ENCODE measurements at regions not wholly inside any gene's neighbourhood (a gene's known extent, or its start where the extent isn't known, plus 50 kb on each side); places are given as distances from the start of the nearest gene placed in this dataset.

DNA sequence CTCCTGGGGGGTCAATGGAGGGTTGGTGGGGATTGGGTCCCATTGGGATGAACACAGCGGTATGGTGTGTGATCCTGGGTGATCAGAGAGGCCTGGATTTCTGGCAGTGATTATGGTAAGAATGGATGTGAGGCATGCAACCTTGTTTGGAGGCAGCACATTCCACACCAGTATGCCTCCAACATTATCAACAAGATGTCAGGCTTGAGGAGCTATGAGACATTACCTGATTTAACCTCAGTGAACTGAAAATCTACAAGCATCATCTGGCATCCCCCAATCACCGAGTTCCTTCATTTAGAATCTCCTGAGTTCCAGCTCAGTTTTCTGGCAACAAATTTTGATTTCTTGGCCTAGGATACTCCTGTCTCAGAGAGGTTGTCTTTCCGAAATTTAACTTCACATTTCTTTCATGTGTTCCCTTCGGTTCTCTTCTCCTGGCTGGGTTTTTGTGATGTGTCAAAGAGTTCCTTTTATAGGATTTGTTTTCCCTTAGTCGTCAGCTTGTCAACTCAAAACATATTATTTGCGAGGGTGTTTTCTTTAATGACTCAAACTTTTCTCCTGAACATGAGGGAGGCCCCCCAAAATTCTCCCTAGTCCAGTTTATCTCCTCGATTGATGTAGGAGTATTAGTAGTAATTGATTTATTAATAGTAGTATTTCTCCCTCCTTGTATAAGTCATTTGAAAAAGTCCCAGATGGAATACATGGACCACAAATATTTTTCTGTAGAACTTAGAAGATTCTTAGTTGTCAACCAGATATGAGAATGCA, 56.0 kb upstream of the FLT1 start:
- no peak for ATAC-seq (ENCODE audit: poor library complexity)
- intact Hi-C loops (cut with DNase I) = no loop called here
- DNase-seq = no peak

DNA sequence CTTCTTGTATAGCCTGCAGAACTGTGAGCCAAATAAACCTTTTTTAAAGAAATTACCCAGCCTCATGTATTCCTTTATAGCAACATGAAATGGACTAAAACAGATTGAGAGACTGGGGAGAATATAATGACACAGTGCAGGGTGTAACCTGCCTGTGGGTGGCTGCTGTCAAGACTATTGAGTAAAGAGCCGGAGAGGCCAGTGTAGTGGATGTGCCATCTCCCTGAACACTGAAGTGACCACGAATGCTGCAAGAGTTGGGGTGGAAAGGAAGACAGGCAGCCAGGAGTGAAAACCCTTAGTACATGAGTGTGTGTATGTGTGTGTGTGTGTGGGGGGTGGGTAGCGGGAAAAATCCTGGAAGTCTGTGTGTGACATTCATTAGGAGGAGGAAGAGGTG, 55.2 kb upstream of the FLT1 start:
- intact Hi-C loops (cut with DNase I) = no loop called here
- no peak for DNase-seq
- no peak for ATAC-seq (ENCODE audit: poor library complexity)

DNA sequence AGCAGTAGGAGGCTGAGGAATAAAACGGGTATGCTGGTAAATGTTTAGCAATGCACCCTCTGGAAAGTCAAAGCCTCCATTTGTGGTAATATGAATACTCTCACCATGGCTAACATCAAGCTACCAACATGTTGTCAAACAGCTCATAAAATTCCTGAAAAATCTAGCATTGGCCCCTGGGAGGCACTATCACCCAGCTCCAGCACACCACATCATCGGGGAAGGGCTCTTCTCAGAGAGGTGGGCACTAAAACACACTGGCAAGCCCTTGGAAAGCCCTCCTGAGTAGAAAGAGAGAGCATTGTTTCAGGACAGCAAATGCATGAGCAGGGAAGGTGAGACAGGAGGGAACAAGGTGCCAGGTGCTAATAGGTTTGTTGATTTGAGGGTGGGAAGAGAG, 53.9 kb upstream of the FLT1 start:
- no peak for DNase-seq

DNA sequence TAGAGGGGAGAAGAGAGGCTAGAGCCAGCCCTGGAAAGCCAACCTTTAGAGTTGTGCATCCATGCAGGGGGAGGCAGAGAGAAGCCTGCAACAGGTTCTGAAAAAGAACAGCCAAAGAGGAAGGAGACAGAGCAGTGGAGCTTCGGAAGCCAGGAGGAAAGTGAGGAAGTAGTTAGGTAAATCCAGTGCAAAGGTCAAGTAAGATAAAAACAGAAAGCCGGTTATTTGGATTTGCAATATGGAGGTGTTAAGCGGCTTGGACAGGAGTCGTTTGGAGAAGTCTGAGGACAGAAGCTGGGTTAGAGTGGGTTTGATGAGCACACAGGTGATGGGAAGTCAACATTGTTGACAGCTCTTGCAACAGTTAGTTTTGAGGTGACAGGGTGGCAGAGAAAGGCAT, 53.5 kb upstream of the FLT1 start:
- ATAC-seq (ENCODE audit: poor library complexity) (no peak), DNase-seq (no peak)
- intact Hi-C loops (cut with DNase I) = no loop called here

More for the DNA sequence above, 53.9 kb upstream of the FLT1 start:
- ATAC-seq (ENCODE audit: poor library complexity) = no peak
- intact Hi-C loops (cut with DNase I) = no loop called here

DNA sequence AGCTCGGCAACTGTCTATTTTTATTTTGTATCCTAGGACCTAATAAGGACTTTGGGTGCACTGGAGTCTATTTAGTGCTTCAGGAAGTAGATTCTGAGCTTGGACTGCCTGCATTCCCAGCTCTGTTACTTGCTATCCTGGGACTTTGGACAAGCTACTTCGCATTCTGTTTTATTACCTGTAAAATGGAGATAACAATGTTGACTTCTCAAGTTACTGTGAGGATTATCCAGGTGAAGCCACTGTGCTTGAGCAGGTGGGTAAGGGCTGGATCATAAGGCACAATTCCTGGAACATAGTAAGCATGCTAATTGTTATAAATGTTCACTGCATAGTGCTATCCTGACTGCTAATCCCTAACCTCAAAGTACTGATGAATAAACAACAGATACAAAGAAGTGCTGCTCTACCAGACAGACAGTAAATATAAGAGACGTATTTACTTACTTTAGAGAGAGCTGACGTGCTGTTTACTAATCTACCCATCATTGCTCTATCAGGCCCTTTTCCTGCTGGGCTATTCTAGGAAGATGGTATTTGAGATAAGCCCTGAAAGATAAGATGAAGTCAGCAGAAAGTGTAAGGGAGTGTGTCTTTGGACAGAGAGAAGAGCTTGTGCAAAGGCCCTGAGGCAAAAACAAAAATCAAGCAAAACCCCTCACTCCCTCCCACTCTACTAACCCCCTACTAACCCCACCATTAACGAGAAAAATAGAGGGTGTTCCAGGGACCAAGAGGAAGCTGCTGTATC, 50.8 kb upstream of the FLT1 start:
- no peak for ATAC-seq (ENCODE audit: poor library complexity)

More for the DNA sequence above, 50.8 kb upstream of the FLT1 start:
- intact Hi-C loops (cut with DNase I) = no loop called here
- DNase-seq = no peak
